Right atrium auricular region (tissue), 2 donors: ENCODE measurements at regions not wholly inside any gene's neighbourhood (a gene's known extent, or its start where the extent isn't known, plus 50 kb on each side); places are given as distances from the start of the nearest gene placed in this dataset.

Experiments
- DNase-seq: peaks from one replicate; pipeline ENCODE4 v3.0.0-alpha.2; 2019; ENCODE audit warnings: low spot score
- H3K27ac ChIP-seq, 2 donors: fragments of 200-600 bp; sonication (generic); 1 replicate in 1 of 2; 2 replicates in 1 of 2; pipeline ENCODE4 v1.5.1; 2016 to 2019
- H3K27me3 ChIP-seq, 2 donors: fragments of 200-600 bp; sonication (generic); one replicate each; pipeline versions ENCODE4 v1.5.1 to v1.6.0; 2017 to 2019
- H3K36me3 ChIP-seq: fragments of 200-600 bp; sonication (generic); one replicate; pipeline ENCODE4 v1.5.1; 2016
- H3K4me1 ChIP-seq, 2 donors: fragments of 200-600 bp; sonication (generic); one replicate each; pipeline versions ENCODE4 v1.5.1 to v1.6.0; 2017 to 2019
- H3K4me3 ChIP-seq, 2 donors: fragments of 200-600 bp; sonication (generic); 1 replicate in 1 of 2; 2 replicates in 1 of 2; pipeline ENCODE4 v1.5.1; 2017 to 2019; ENCODE audit warnings: mild to moderate bottlenecking in 1 of 2, moderate library complexity in 1 of 2
- H3K9me3 ChIP-seq, 2 donors: fragments of 200-600 bp; sonication (generic); one replicate each; pipeline ENCODE4 v1.5.1; 2019
- TF ChIP-seq, protein P1 (sequence below), 2 donors: fragments of 200-600 bp; sonication (generic); IDR thresholded peaks; one replicate each; pipeline ENCODE4 v1.5.1; 2019; ENCODE audit warnings: antibody characterized with exemption in 2 of 2

DNA sequence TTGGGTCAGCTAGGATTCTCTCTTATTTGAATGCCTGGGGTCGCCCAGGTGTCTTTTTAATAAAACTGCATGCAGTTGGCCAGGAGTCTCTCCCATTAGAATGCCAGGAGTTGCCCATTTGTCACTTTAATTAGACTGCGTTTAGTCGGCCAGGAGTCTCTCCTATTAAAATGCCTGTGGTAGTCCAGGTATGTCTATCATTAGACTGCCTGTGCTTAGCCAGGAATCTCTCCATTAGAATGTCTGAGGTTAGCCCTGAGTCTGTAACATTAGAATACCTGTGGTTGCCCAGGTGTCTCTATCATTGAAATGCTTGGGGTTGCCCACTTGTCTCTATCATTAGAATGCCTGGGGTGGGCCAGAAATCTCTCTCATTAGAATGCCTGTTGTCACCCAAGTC is 1470.9 kb downstream of the UQCRFS1 start:
- H3K4me1 ChIP-seq = peaks cover 0 to 22% of the 10 kb centered on the region in 2 donors
- H3K4me3 ChIP-seq = no peak overlapping the region
- H3K27ac ChIP-seq = no peak overlapping the region
- no peaks in the 10 kb centered on the region for H3K9me3 ChIP-seq
- no peaks in the 10 kb centered on the region for H3K27me3 ChIP-seq
- DNase-seq = no peak
- TF ChIP-seq, protein P1, sequence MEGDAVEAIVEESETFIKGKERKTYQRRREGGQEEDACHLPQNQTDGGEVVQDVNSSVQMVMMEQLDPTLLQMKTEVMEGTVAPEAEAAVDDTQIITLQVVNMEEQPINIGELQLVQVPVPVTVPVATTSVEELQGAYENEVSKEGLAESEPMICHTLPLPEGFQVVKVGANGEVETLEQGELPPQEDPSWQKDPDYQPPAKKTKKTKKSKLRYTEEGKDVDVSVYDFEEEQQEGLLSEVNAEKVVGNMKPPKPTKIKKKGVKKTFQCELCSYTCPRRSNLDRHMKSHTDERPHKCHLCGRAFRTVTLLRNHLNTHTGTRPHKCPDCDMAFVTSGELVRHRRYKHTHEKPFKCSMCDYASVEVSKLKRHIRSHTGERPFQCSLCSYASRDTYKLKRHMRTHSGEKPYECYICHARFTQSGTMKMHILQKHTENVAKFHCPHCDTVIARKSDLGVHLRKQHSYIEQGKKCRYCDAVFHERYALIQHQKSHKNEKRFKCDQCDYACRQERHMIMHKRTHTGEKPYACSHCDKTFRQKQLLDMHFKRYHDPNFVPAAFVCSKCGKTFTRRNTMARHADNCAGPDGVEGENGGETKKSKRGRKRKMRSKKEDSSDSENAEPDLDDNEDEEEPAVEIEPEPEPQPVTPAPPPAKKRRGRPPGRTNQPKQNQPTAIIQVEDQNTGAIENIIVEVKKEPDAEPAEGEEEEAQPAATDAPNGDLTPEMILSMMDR (IDR thresholded peaks at IDR 0.05) = no peak
- no peaks in the 10 kb centered on the region for H3K36me3 ChIP-seq

- H3K27me3 ChIP-seq = no peaks in the 10 kb centered on the region
- peaks cover 0 to 14% of the 10 kb centered on the region in 2 donors for H3K4me1 ChIP-seq
- H3K36me3 ChIP-seq = no peaks in the 10 kb centered on the region
- TF ChIP-seq, protein P1 (IDR thresholded peaks at IDR 0.05) = no peak
- H3K4me3 ChIP-seq = no peak overlapping the region
- H3K9me3 ChIP-seq = no peaks in the 10 kb centered on the region
- no peak overlapping the region for H3K27ac ChIP-seq
- peak; percentile 16 for DNase-seq
These were observed 1471.7 kb downstream of the UQCRFS1 start for GRCh38 chr19:27741236-27741635.

DNA sequence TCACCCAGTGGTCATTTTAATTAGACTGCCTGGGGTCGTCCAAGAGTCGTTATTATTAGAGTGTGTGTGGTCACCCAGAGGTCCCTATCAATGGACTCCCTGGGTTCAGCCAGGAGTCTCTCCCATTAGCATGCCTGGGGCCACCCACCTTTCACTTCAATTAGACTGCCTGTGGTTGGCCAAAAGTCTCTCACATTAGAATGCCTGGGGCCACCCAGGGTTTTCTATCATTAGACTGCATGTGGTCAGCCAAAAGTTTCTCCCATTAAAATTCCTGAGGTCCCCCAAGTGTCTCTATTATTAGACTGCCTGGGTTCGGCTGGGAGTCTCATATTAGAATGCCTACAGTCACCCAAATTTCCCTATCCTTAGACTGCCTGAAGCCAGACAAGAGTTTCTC is 1472.6 kb downstream of the UQCRFS1 start:
- DNase-seq = peak; percentile 36
- Histone ChIP-seq H3K4me3 (no peak overlapping the region), H3K27me3 (no peaks in the 10 kb centered on the region), H3K36me3 (no peaks in the 10 kb centered on the region), H3K27ac (no peak overlapping the region), H3K9me3 (no peaks in the 10 kb centered on the region), H3K4me1 (peaks cover 0 to 8% of the 10 kb centered on the region in 2 donors)
- TF ChIP-seq, protein P1 (IDR thresholded peaks at IDR 0.05) = no peak

DNA sequence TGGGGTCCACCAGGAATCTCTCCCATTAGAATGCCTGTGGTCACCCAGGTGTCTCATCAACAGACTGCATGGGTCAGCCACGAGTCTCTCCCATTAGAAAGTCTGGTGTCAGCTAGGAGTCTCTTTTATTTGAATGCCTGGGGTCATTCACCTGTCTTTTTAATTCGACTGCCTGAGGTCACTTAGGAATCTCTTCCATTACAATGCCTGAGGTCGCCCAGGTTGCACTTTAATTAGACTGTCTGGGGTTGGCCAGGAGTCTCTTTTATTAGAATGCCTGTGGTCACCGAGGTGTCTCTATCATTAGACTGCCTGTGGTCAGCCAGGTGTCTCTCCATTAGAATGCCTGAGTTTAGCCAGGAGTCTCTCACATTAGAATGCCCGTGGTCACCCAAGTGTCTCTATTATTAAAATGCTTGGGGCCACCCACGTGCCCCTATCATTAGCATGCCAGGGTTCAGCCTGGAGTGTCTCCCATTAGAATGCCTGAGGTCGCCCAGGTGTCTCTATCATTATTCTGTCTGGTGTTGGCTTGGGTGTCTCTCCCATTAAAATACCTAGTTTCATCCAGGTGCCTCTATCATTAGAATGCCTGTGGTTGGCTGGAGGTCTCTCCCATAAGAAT is 1474.3 kb downstream of the UQCRFS1 start:
- no peaks in the 10 kb centered on the region for H3K27me3 ChIP-seq
- TF ChIP-seq, protein P1 (IDR thresholded peaks at IDR 0.05) = no peak
- H3K4me1 ChIP-seq = peaks cover 0 to 6% of the 10 kb centered on the region in 2 donors
- no peaks in the 10 kb centered on the region for H3K9me3 ChIP-seq
- no peaks in the 10 kb centered on the region for H3K36me3 ChIP-seq
- no peak overlapping the region for H3K27ac ChIP-seq
- H3K4me3 ChIP-seq = no peak overlapping the region
- DNase-seq = no peak

DNA sequence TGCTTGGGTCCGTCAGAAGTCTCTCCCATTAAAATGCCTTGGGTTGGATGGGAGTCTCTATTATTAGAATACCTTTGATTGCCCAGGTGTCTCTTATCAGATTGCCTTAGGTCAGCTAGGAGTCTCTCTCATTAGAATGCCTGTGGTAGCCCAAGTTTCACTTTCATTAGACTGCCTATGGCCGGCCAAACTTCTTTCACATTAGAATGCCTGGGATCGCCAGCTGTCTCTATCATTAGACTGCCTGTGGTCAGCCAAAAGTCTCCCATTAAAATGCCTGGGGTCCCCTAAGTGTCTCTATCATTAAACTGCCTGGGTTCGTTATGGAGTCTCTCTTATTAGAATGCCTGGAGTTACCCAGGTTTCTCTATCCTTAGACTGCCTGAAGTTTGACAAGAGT is 1476.7 kb downstream of the UQCRFS1 start:
- H3K36me3 ChIP-seq = no peaks in the 10 kb centered on the region

More for the DNA sequence above, 1476.7 kb downstream of the UQCRFS1 start:
- H3K4me1 ChIP-seq = peaks cover 0 to 12% of the 10 kb centered on the region in 2 donors
- no peak overlapping the region for H3K27ac ChIP-seq
- H3K9me3 ChIP-seq = no peaks in the 10 kb centered on the region
- no peak for DNase-seq
- H3K27me3 ChIP-seq = no peaks in the 10 kb centered on the region
- TF ChIP-seq, protein P1 (IDR thresholded peaks at IDR 0.05) = no peak
- H3K4me3 ChIP-seq = no peak overlapping the region
